Lower leg skin (tissue), 4 donors: ENCODE measurements at regions not wholly inside any gene's neighbourhood (a gene's known extent, or its start where the extent isn't known, plus 50 kb on each side); places are given as distances from the start of the nearest gene placed in this dataset.

Experiments
- DNase-seq, 2 donors: peaks; one replicate each; pipeline ENCODE4 v3.0.0-alpha.2; 2019; ENCODE audit warnings: low spot score in 2 of 2
- H3K4me3 ChIP-seq: fragments of 200-600 bp; sonication (generic); 2 replicates; pipeline ENCODE4 v1.5.1; 2017; ENCODE audit warnings: mild to moderate bottlenecking, low read depth; ENCODE audit not compliant: poor library complexity, severe bottlenecking
- CTCF ChIP-seq, 3 donors: fragments of 450-650 bp; IDR thresholded peaks; one replicate each; pipeline ENCODE4 v1.5.1; 2016; ENCODE audit warnings: antibody characterized with exemption in 3 of 3, mild to moderate bottlenecking in 3 of 3, moderate library complexity in 2 of 3
- POLR2A ChIP-seq, 2 donors: fragments of 450-650 bp; IDR thresholded peaks; one replicate each; pipeline ENCODE4 v1.6.1; 2016 to 2017; ENCODE audit warnings: antibody characterized with exemption in 2 of 2, mild to moderate bottlenecking in 1 of 2, moderate library complexity in 1 of 2
- WGBS, 2 donors: methylation state at CpG; one replicate each; pipeline ENCODE4 v1.1.5; 2018; 5-methylcytosine and 5-hydroxymethylcytosine counted together
- intact Hi-C: fragments of 100-400 bp; cut with DNase I; formaldehyde crosslinking; loops from one replicate; pipeline ENCODE4 v1.15.0; 2023; ENCODE audit warnings: low total_unique reads

DNA sequence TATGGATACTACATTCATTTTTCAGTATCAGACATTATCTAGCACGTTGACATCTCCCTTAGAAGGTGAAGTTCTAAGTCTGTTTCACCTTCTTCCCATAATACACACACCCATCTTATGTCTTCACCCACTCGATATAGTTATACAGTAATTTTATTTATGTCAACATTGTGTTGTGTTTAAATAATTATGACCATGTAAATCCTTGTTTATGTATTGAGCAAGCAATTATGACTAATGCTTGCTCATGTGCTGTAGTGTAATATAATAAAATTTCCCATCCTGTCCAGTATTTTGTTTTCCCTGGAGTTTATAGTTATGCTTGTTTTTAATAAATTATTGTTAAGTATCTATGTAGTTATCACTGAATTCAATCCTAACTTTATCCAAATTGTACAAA is 163.2 kb downstream of the MTX2 start:
- TF ChIP-seq CTCF (IDR thresholded peaks at IDR 0.05), result no peak
- no peak for TF ChIP-seq POLR2A (IDR thresholded peaks at IDR 0.05)
- WGBS, 2 donors, result 73 to 77% methylated on average over 2 of the region's 2 CpGs
- intact Hi-C loops, result no loop called here

GRCh38 chr2:176435729-176436128 is 166.5 kb downstream of the MTX2 start:
- no peak overlapping the region for H3K4me3 ChIP-seq
- TF ChIP-seq CTCF (IDR thresholded peaks at IDR 0.05) (no peak), POLR2A (IDR thresholded peaks at IDR 0.05) (no peak)
- WGBS, 2 donors, result 71 to 82% methylated on average over 3 of the region's 3 CpGs
- intact Hi-C loops, result no loop called here
- no peak for DNase-seq

More for the DNA sequence above, 163.2 kb downstream of the MTX2 start:
- no peak for DNase-seq
- H3K4me3 ChIP-seq, result no peak overlapping the region

DNA sequence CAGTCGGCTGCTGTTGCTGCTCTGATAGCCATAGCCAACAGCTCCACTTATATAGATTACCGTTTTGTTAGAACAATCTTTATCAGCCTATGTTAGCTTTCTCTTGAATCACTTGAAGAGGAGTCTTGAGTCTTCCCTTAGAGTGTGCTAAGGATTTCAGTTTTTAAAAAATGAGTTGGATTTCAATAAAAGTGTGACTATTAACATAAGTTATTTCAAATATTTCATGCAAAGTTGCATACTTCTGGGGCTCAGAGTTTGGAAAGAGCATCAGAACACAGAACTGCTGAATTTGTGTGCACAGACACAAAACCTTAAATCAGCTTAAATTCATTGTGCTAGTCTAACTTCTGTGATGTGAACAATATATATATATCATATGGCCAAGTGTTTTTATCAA is 174.7 kb downstream of the MTX2 start:
- WGBS, 2 donors, result 82 to 88% methylated on average over 2 of the region's 2 CpGs
- intact Hi-C loops, result no loop called here
- TF ChIP-seq POLR2A (IDR thresholded peaks at IDR 0.05), result no peak
- TF ChIP-seq CTCF (IDR thresholded peaks at IDR 0.05), result no peak
- no peak overlapping the region for H3K4me3 ChIP-seq
- DNase-seq, result no peak

GRCh38 chr2:176445956-176446355 is 176.7 kb downstream of the MTX2 start:
- intact Hi-C loops, result no loop called here
- TF ChIP-seq POLR2A (IDR thresholded peaks at IDR 0.05) (no peak), CTCF (IDR thresholded peaks at IDR 0.05) (no peak)
- no peak for DNase-seq
- WGBS, 2 donors, result 83 to 88% methylated on average over 4 of the region's 4 CpGs
- no peak overlapping the region for H3K4me3 ChIP-seq

DNA sequence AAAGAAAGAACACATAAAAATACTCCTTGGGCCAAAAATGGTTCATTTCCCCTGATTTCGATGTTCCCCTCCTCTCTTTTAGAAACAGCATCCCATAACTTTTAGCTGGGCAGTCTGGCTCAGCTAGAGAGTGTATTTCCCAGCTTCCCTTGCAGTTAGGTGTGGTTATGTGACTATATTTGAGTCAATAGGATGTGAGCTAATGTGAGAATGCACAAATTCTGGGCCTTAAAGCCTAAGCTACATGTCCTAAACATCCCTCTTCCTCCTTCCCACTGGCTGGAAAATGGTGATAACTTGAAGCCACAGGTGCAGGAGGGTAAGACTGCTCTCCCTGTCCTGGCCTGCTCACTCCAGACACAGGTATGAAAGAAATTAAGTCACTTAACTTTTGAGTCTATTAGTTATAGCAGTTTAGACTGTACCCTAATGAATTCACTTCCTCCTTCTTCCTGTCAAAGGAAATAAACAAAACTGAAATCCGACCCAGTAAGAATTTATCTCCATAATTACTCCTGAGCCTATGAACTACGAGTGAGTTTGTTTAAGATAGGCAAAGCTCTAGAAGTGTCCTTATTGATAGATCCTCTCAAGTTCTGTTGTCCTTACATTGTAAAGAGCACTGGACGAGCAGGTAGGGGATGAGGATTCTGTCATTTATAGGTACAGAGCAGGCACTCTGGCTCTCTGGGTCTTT is 177.6 kb downstream of the MTX2 start:
- TF ChIP-seq CTCF (IDR thresholded peaks at IDR 0.05), result no peak
- no peak overlapping the region for H3K4me3 ChIP-seq
- DNase-seq, result no peak
- WGBS, 2 donors, result 78 to 85% methylated on average over 4 of the region's 4 CpGs
- intact Hi-C loops, result no loop called here

DNA sequence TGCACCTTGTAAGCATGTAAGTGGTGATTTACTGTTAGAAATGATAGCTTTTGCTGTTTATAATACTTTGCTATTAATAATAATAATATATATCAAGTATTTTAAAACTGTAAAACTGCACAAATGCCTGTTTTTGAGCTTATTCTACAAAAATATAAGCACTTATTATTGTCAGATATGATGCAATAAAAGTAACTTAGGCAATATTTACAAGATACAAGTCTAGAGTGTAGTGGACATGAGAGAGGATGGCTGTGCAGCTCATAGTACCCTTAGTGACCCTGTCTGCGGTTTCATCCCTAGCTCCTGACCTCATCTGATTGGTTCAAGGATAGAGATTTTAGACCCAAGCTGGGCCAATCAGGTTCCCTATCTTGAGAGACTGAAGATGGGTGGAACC is 178.4 kb downstream of the MTX2 start:
- no peak for DNase-seq
- no peak for TF ChIP-seq POLR2A (IDR thresholded peaks at IDR 0.05)
- no peak for TF ChIP-seq CTCF (IDR thresholded peaks at IDR 0.05)
- WGBS, 2 donors, result 89% methylated on average over 1 of the region's 1 CpG
- H3K4me3 ChIP-seq, result no peak overlapping the region
- intact Hi-C loops, result no loop called here
